ENCODE measurements at regions not wholly inside any gene's neighbourhood (a gene's known extent, or its start where the extent isn't known, plus 50 kb on each side); places are given as distances from the start of the nearest gene placed in this dataset.

DNA sequence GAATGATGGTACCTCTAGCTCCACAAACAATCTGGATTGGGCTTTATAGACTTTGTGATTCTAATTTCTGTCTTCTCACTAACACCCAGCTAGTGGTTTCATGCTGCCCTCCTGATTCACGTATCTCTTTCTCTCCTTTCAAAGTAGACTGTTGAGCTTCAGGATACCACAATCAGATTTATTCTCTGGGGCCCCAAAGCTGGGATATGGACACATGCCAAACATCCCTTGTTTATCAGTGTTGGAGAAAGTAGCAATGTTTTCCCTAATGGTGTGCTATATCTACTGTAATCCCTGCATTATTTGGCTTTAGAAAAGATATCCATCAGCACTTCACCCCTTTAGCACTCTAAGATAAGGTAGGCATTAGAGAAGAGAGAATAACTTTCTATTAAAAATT lies 361.0 kb downstream of the FGF10 start:
- TF ChIP-seq POLR2A (IDR thresholded peaks at IDR 0.05) = no peak
- no peaks in the 10 kb centered on the region for H3K4me1 ChIP-seq
- no peaks in the 10 kb centered on the region for H3K27me3 ChIP-seq
- intact Hi-C loops (cut with DNase I; ENCODE audit: low total_unique reads) = no loop called here
- H3K4me3 ChIP-seq = no peak overlapping the region
- no peaks in the 10 kb centered on the region for H3K36me3 ChIP-seq (ENCODE audit: low read depth, missing control alignments)
- 42% methylated on average over 1 of the region's 1 CpG for WGBS, 2 donors
- H3K27ac ChIP-seq = no peak overlapping the region
- H3K9me3 ChIP-seq = no peaks in the 10 kb centered on the region
- DNase-seq = no peak

DNA sequence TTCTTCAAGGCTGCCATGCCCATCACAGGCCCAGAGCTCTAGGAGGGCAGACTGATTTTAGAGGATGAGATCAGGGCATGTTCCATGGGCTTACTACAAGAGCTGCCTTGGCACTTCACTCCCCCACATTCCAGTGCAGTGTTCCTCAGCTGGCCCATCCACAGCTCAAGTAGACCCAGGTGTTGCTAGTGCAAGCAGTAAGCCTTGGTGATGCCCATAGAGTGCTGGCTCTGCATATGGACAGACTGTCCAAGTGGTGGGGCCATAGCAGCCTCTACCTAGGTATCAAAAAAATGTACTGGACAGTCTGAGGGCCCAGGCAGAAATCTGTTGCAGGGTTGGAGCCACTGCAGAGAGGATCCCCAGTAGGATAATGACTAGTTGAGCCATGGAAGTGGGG lies 366.6 kb downstream of the FGF10 start:
- H3K27me3 ChIP-seq = no peaks in the 10 kb centered on the region
- intact Hi-C loops (cut with DNase I; ENCODE audit: low total_unique reads) = no loop called here

DNA sequence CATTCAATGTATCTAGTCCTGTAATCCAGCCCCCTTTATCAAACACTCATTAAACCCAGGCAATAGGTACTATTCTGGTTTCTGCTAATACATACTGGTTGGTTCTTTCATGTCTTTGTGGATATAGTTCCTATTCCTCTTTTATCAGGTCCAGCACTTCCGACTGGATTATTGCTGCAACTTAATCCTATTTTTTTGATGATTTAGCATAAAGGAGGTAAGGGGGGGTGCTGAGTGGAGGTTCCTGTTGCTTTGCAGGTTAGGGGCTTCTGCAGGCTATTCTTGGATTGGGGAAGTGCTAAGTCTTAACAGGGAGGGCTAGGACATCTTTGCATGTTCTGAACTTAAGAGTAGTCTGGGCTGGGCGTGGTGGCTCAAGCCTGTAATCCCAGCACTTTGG lies 377.7 kb downstream of the FGF10 start:
- H3K4me1 ChIP-seq = no peaks in the 10 kb centered on the region
- H3K4me3 ChIP-seq = no peak overlapping the region
- intact Hi-C loops (cut with DNase I; ENCODE audit: low total_unique reads) = no loop called here
- no peaks in the 10 kb centered on the region for H3K9me3 ChIP-seq
- DNase-seq = no peak
- WGBS, 2 donors = 54 to 62% methylated on average over 2 of the region's 2 CpGs
- H3K36me3 ChIP-seq (ENCODE audit: low read depth, missing control alignments) = no peaks in the 10 kb centered on the region
- TF ChIP-seq POLR2A (IDR thresholded peaks at IDR 0.05) = no peak
- TF ChIP-seq, protein P1, sequence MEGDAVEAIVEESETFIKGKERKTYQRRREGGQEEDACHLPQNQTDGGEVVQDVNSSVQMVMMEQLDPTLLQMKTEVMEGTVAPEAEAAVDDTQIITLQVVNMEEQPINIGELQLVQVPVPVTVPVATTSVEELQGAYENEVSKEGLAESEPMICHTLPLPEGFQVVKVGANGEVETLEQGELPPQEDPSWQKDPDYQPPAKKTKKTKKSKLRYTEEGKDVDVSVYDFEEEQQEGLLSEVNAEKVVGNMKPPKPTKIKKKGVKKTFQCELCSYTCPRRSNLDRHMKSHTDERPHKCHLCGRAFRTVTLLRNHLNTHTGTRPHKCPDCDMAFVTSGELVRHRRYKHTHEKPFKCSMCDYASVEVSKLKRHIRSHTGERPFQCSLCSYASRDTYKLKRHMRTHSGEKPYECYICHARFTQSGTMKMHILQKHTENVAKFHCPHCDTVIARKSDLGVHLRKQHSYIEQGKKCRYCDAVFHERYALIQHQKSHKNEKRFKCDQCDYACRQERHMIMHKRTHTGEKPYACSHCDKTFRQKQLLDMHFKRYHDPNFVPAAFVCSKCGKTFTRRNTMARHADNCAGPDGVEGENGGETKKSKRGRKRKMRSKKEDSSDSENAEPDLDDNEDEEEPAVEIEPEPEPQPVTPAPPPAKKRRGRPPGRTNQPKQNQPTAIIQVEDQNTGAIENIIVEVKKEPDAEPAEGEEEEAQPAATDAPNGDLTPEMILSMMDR (IDR thresholded peaks at IDR 0.05) = no peak
- H3K27ac ChIP-seq = no peak overlapping the region
- no peaks in the 10 kb centered on the region for H3K27me3 ChIP-seq

More for the DNA sequence above, 366.6 kb downstream of the FGF10 start:
- H3K9me3 ChIP-seq = no peaks in the 10 kb centered on the region
- H3K4me3 ChIP-seq = no peak overlapping the region
- H3K27ac ChIP-seq = no peak overlapping the region
- no peak for TF ChIP-seq POLR2A (IDR thresholded peaks at IDR 0.05)
- TF ChIP-seq, protein P1 (IDR thresholded peaks at IDR 0.05) = no peak
- H3K36me3 ChIP-seq (ENCODE audit: low read depth, missing control alignments) = no peaks in the 10 kb centered on the region
- no peak for DNase-seq
- H3K4me1 ChIP-seq = no peaks in the 10 kb centered on the region

DNA sequence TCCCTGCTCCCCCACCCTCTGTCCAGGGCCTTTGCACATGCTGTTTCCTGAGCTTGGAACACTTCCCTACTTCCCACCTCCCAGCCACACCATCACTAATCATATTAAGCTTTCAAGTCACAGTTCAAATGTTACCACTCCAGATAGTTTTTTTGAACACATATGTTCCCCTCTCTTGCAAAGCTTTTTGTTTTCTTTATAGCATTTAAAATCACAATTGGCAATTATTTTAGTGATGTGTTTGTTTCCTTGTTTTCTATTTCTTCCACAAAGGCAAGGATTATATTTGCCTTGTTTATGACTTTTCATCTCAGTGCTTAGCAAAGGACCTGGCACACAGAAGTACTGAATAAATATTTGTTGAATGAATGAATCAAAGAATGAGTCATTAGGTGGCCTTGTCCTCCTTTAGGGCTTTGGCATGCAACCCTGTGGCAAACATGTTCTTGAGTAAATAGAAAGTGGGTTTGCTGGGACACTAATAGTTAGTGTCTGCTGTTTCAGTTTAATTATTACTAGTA lies 386.8 kb downstream of the FGF10 start:
- Histone ChIP-seq H3K36me3 (ENCODE audit: low read depth, missing control alignments) (no peaks in the 10 kb centered on the region), H3K27me3 (no peaks in the 10 kb centered on the region), H3K9me3 (no peaks in the 10 kb centered on the region), H3K27ac (no peak overlapping the region), H3K4me1 (peaks cover 15% of the 10 kb centered on the region), H3K4me3 (no peak overlapping the region)
- DNase-seq = no peak
- TF ChIP-seq POLR2A (IDR thresholded peaks at IDR 0.05) = no peak
- TF ChIP-seq, protein P1 (IDR thresholded peaks at IDR 0.05) = no peak
- intact Hi-C loops (cut with DNase I; ENCODE audit: low total_unique reads) = no loop called here

DNA sequence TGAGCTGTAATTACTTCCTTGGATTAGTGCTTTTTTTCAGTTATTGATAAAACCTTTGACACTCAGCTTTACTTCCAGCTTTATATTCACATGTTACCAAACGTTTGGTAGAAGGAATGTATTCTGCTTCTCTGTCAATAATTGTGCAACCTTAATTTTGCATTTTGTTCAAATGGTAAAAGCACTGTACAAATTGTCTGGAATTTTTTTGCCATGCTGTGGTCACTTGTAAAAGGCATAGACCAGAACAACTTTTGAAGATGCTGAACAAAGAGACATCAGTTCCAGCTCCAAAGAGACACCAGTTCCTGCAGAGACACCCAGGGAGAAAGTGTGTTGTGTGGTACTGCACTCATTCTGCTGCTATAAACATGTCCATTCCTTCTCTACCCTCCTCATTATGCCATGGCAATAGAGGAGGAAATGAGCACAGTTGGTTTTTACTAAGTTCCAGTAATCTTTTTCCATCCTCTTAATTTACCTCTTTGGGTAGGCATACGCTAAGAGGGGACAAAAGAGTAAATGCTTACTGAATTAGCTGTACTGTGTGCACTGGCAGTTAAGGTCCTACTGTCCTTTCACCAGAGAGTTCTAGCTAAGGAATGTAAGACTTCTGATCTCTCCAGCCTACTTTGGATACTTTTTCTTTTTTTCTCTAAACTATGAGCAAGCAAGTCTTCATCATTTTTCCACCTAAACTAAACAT lies 387.4 kb downstream of the FGF10 start:
- H3K4me3 ChIP-seq = no peak overlapping the region
- DNase-seq = no peak

More for the DNA sequence above, 387.4 kb downstream of the FGF10 start:
- H3K9me3 ChIP-seq = no peaks in the 10 kb centered on the region
- 64 to 65% methylated on average over 2 of the region's 2 CpGs for WGBS, 2 donors
- H3K27me3 ChIP-seq = no peaks in the 10 kb centered on the region
- intact Hi-C loops (cut with DNase I; ENCODE audit: low total_unique reads) = no loop called here
- no peaks in the 10 kb centered on the region for H3K36me3 ChIP-seq (ENCODE audit: low read depth, missing control alignments)
- H3K4me1 ChIP-seq = peaks cover 15% of the 10 kb centered on the region
- no peak for TF ChIP-seq POLR2A (IDR thresholded peaks at IDR 0.05)
- TF ChIP-seq, protein P1 (IDR thresholded peaks at IDR 0.05) = no peak
- no peak overlapping the region for H3K27ac ChIP-seq

All from testis (tissue), 2 donors.